GM15510 (cell line): ENCODE measurements at regions not wholly inside any gene's neighbourhood (a gene's known extent, or its start where the extent isn't known, plus 50 kb on each side); places are given as distances from the start of the nearest gene placed in this dataset.

Experiments used
- POLR2A ChIP-seq: IDR thresholded peaks from 3 replicates; pipeline ENCODE4 v1.6.1; 2011; ENCODE audit warnings: borderline replicate concordance; ENCODE audit not compliant: insufficient read length; ENCODE audit errors: extremely low read depth

DNA sequence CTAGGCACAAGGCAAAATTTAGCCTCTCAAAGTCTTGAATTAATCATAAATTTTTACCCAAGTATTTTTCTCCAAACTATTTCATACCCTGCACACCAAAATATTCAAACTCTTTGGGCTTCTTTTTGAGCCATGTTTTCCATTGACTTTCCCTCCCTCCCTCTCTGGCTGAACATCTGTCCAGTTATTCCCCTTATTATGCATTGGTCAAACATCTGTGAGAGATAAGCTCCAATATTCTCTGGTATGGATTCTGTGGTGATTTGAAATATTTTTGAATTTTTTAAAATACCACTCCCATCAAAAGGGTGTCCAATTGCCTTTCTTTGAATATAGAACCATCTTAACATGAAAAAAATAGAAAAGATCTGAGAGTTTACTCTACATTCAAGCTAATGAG, 244.2 kb downstream of the RFPL4B start:
- no peak for TF ChIP-seq POLR2A

DNA sequence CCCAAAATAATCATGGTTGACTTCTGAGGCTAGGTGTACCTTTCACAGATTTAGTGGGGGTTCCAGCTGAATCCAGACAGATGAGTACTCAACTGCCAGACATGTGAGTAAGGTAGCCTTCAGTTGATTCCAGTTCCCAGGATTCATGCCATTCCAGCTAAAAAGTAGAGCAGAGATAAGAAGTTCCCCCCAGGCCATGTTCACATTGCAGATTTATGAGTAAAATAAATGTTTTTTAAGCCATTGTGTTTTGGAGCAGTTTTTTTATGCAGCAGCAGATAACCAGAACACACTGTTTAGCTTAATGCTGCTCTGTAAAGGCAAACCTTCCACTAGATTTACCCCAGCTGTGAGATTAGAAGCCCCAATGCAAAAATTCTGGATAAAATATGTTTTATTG, 245.0 kb downstream of the RFPL4B start:
- TF ChIP-seq POLR2A, result no peak

DNA sequence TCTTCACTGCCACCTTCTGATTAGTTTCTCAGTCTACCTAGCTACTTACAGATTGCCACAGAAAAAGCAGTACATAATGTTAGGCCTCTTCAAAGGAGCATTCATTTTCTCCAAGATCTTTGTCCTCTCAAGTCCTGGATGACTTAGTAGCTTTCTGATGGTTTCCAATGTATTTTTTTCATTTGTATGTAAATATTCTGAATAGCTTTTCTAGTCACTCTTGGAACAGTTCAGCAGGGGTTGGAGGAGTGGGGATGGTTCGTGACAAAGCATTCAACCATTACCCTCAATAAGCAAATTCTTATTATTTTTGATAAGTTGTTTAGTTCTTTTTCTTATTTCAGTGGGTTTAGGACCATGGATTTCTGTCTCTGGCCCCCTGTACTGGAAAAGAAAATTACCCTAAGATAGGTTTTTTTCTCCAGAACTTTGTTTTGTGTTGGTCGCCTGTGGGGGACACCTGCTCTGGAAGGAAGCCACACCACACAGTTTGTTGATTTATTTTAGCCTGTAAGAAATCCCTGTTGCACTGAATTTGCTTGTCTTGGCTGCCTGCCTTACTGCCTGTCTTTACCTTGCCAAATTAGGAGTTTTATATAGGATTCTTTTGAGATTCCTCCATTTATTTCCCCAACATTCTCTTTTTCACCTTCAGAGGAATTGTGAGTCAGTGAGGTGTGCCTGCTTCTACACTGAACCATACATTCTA, 247.9 kb downstream of the RFPL4B start:
- no peak for TF ChIP-seq POLR2A

DNA sequence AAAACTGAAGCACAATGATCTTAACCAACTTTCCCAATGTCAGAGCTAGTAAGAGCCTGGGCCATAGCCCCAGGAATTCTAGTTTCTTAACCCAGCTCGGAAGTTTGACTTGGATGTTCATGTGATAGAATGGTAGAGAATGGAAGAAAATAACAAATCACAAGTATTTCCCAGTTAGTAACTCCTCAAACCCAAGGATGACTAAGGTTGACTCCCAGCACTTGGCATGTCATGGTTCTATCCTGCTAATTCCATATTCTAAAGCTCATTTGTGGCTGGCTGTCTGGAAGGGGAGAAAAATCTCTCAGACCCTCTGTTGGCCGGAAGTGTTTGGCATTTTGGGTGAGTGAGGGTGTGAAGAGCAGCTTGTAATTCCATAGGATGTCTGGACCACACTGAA, 248.7 kb downstream of the RFPL4B start:
- no peak for TF ChIP-seq POLR2A

DNA sequence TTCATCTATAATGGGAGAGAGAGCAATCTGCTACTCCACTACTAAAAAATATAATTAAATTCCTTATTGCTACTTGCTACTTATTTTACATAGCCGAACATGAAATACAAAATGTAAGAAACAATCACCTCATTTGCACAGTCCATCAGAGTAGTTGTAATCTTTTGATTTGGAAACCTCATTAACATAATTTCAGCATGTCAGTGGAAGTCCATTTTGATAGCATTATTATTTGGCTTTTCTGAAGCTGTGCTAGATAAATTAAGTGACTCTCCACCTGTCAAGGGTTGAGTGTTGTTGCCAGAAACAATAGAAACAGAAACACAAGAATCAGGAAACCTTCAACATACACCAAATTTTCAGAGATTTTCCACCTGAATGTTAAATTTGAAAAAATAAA, 250.0 kb downstream of the RFPL4B start:
- TF ChIP-seq POLR2A, result no peak

DNA sequence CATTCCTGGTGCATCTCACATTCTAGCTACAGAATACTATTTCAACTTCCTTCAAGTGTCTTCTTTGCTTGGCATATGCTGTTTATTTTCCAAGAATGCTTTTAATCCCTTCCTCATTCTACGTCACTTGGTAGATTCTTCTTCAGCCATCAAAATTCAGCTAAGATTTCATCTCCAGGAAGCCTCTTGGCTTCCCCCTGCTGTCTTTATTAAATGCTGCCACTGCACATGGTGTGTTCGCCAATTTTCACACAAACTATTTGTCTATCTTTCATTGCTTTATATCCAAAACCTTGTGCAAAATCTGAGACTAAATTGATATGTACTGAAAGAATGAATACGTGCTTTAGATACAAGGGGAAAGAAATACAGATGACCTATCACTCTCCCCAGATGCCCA, 253.0 kb downstream of the RFPL4B start:
- no peak for TF ChIP-seq POLR2A

DNA sequence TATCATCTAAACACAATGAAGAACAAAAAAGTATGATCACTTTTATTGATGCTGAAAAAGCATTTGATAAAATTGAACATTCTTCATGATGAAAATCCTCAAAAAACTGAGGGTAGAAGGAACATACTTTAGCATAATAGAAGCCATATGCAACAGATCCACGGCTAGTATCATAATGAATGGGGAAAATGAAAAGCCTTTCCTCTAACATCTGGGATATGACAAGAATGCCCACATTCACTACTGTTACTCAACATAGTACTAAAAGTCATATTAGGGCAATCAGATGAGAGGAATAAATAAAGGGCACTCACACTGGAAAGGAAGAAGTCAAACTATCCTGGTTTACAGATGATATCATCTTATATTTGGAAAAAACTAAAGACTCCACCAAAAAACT, 256.6 kb downstream of the RFPL4B start:
- no peak for TF ChIP-seq POLR2A

DNA sequence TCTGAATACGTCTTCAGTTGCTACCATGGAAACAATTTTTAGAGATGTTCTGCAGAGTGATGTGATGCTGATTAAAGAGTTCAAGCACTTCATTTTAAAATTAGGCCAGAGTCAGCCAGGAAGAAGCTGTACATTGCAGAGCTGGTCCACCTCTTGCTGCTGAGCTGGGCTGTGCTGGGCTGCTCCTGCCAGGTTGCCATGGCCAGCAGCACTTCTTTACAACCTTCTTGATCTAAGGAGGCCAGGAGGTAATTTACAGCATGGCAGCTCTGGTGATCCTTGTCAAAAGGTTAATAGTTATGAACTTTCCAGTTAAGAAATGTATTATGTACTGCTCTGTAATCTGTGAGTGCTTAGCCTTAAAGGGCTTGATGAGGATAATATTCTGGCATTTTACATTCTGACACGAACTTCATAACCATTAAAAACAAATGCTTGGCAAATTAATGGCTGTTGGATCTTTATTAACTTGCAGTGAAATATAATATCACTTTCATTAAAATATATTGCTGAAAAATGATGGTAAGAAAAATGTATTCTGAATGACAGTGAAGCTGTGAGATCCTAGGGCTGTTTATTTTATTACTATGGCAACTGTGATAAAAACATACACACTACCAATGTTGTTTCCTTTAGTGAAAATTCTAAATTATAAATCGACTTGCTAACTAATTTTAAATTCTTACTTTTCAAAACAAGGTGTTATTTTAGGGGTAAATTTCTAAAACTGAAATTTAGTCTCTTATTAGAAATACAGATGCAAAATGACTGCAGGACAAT, 259.7 kb downstream of the RFPL4B start:
- no peak for TF ChIP-seq POLR2A

DNA sequence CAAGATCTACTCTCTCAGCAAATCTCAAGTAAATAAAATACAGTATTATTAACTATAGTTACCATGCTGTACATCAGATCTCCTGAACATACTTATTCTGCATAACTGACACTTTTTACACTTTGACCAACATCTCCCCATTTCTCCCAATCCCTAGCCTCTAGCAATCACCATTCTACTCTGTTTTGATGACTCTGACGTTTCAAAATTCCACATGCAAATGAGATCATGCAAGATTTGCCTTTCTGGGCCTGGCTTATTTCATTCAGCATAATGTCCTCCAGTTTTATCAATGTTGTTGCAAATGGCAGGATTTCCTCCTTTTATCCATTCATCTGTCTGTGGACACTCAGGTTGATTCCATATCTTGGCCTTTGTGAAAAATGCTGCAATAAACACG, 266.3 kb downstream of the RFPL4B start:
- TF ChIP-seq POLR2A, result no peak

DNA sequence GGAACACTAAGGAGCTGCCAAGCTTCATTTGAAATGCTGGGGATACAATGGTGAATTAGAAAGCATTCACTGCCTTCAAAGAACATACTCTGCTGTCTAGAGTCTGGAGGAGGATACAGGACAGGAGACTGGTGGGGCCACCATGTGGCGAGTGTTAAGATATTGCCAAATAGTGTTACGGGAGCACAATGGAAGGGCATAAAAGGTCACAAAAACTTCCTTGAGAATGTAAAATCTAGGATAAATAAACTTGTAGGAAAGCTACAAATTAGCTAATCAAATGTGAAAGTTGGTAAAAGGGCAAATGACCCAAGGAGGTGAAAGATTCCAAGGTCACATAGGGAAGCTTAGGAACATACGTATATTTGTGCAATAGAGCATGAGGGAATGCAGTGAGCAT, 271.7 kb downstream of the RFPL4B start:
- no peak for TF ChIP-seq POLR2A

DNA sequence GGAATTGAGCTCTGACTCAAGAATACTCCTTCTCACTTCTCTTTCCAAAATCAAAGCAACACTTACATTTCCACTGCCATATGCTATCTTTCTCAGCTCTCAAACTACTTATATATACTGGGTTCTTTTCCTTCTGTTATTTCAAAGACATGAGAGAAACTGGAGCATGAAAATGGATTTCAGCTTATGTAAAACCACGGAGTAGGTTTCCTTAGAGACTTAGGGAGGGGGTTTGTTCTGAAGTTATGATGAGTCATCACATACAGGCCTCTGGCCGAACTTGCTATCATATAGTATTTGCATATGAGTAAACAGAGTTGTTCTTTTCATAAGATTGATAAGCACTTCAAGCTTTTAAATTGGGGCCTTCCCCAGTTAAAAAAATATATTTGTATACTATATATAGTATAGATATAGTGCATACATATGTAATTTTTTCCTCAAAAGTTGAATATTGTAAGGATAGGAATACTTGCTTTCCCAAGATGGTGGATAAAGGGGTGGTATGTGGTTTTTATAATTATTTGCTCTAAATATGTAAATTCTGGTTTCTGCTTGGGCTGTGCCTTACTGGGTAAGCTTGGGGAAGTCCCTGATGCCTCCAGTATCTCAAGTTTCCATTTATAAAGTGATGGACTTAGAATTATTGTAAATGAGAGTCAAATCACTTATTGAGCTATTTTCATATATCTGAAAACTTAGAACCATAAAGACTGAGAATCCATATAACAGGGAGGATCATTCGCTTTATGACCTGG, 273.9 kb downstream of the RFPL4B start:
- no peak for TF ChIP-seq POLR2A

DNA sequence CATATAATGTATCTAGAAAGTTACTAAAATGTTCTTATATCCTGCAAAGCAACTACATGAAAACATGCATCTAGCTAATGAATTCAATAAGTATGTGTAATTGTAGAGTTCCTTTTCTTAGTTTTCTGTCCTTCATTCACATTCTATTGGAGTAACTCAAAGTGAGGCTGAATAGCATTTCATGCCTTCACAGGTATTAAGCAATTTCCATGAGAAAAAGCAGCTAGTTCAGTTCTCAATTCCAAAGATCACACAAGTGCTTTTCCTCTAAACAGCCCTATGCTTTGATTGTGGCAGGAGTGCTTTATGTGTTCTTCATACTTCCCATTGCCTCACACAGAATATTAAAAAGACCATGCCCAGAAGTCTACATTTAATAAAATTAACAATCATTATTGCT, 274.9 kb downstream of the RFPL4B start:
- no peak for TF ChIP-seq POLR2A

DNA sequence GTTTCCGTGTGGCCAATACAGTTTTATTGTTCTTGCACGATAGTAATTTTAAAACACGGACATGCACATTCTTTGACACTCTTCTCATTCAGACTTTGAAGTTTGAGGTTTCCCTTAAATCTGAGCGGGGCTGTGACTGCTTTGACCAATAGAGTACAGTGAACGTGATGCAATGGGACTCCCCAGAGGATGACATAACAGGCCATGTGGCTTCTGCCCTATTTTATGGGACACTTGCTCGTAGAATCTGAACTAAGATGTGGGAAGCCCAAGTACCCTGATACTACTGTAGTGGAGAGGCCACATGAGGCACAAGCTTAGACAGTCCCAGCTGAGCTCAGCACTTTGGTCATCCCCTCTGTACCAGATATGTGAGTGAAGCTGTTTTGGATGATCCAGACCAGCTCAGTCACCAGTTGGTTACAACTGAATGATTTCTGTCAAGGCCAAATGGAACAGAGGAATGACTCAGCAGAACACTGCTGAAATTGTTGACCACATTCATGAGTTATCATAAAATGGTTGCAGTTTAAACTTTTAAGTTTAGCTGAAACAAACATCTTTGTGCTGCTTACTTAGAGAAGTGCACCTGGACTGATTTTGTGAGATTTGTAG, 279.4 kb downstream of the RFPL4B start:
- TF ChIP-seq POLR2A, result no peak

DNA sequence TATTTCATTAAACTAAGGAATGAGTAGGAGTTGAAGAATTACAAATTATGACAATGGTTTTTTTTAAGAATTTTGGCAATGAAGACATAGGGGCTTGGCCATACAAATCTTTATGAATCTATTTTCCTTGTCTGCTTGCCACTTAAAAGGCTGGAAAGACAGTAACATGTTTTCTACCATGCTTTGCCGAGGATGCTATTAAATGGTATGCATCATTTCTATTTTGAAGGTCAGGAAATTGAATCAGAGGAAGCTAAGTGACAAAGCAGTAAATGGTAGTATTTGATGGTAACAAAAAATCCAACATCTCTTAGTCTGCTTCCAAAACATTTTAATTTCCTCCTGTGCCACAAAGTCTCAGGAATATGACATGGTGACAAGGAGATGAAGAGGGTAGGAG, 287.2 kb downstream of the RFPL4B start:
- no peak for TF ChIP-seq POLR2A

DNA sequence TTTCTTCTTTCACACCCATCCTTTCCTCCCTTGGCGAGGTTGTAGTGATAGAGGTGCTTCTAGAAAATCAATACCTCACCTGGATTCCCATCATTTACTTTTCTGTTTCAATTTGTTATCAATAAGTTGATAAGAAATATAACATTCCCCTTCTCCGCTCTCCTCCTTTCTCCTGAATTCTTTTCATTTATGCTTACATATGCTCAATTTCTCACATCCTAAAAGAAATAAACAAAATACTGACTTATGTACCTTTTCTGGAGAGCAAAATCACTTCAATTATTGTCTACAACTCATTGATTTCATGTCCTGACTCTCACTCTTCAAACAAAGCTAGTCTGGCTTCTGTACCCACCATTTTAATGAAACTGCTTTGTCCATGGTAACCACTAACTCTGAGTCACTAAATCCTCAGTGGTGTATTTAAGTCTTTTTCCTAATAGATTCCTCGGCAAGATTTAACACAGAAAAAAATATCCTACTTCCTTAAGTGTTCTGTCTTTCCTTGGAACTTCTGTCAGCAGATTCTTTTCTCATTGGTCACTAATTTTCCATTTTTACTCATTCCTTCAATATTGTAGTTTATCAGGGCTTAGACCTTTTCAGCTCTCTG, 289.6 kb downstream of the RFPL4B start:
- no peak for TF ChIP-seq POLR2A
